GM18870 (cell line): ENCODE measurements at regions not wholly inside any gene's neighbourhood (a gene's known extent, or its start where the extent isn't known, plus 50 kb on each side); places are given as distances from the start of the nearest gene placed in this dataset.
"Not testable (repeated sequence)": the region's sequence is repeated elsewhere in the genome, so short reads cannot be mapped to it uniquely, and the experiment has no call there.

Source experiments
- ATAC-seq: cut with Tn5 transposase; IDR thresholded peaks from one replicate; pipeline ENCODE4 v1.9.1; 2021; ENCODE audit warnings: moderate library complexity; ENCODE audit not compliant: unreplicated experiment

- no peak for ATAC-seq
Measured at GRCh38 chr16:82302042-82302727, 132.2 kb upstream of the MPHOSPH6 start.

GRCh38 chr16:82301146-82301755 lies 131.2 kb upstream of the MPHOSPH6 start:
- ATAC-seq: no peak

- ATAC-seq: no peak
Measured at GRCh38 chr16:82300374-82300951, 130.4 kb upstream of the MPHOSPH6 start.

GRCh38 chr16:82298472-82298871 lies 128.4 kb upstream of the MPHOSPH6 start:
- no peak for ATAC-seq

- no peak for ATAC-seq
Measured at GRCh38 chr16:82295290-82296201, 125.5 kb upstream of the MPHOSPH6 start.

- no peak for ATAC-seq
Measured at GRCh38 chr16:82293671-82294070, 123.6 kb upstream of the MPHOSPH6 start.

- ATAC-seq: no peak
Measured at GRCh38 chr16:82287937-82288336, 117.9 kb upstream of the MPHOSPH6 start.

- no peak for ATAC-seq
Measured at GRCh38 chr16:82282662-82283061, 112.6 kb upstream of the MPHOSPH6 start.

- ATAC-seq: no peak
Measured at GRCh38 chr16:82281544-82281943, 111.5 kb upstream of the MPHOSPH6 start.

GRCh38 chr16:82280867-82281266 lies 110.8 kb upstream of the MPHOSPH6 start:
- no peak for ATAC-seq

- not testable (repeated sequence) for ATAC-seq
Measured at GRCh38 chr16:82275349-82275748, 105.3 kb upstream of the MPHOSPH6 start.

GRCh38 chr16:82271636-82272035 lies 101.6 kb upstream of the MPHOSPH6 start:
- no peak for ATAC-seq

GRCh38 chr16:82267675-82268074 lies 97.7 kb upstream of the MPHOSPH6 start:
- ATAC-seq: not testable (repeated sequence)

- no peak for ATAC-seq
Measured at GRCh38 chr16:82265809-82266208, 95.8 kb upstream of the MPHOSPH6 start.

- no peak for ATAC-seq
Measured at GRCh38 chr16:82264756-82265155, 94.7 kb upstream of the MPHOSPH6 start.

- no peak for ATAC-seq
Measured at GRCh38 chr16:82263521-82264143, 93.6 kb upstream of the MPHOSPH6 start.

GRCh38 chr16:82262244-82262643 lies 92.2 kb upstream of the MPHOSPH6 start:
- no peak for ATAC-seq

- no peak for ATAC-seq
Measured at GRCh38 chr16:82260212-82260795, 90.3 kb upstream of the MPHOSPH6 start.

GRCh38 chr16:82259731-82260130 lies 89.7 kb upstream of the MPHOSPH6 start:
- no peak for ATAC-seq

- no peak for ATAC-seq
Measured at GRCh38 chr16:82257990-82258389, 88.0 kb upstream of the MPHOSPH6 start.

- no peak for ATAC-seq
Measured at GRCh38 chr16:82252582-82252981, 82.6 kb upstream of the MPHOSPH6 start.
